ENCODE measurements at regions not wholly inside any gene's neighbourhood (a gene's known extent, or its start where the extent isn't known, plus 50 kb on each side); places are given as distances from the start of the nearest gene placed in this dataset.
"Not testable (repeated sequence)": the region's sequence is repeated elsewhere in the genome, so short reads cannot be mapped to it uniquely, and the experiment has no call there.

DNA sequence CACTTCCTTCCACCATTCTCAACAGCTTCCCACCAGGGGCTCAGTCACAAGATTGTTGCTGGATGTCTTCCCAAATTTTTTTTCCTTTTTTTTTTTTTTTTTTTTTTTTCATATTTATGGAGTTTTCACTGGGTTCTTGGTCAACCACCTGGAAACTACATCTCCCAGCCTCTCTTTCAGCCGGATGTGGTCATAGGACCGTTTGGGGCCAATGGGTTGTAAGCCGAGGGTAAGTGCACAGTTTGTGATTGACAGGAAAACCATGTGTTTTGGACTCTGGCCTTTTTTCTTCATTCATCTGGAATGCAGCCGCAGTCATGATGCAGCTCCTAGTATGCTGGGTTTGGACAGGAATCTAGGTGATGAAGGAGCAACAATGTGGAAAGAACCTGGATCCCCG, 337.1 kb upstream of the FOXK1 start:
- Histone ChIP-seq H3K36me3 (no peaks in the 10 kb centered on the region), H3K27ac (no peak overlapping the region), H3K9ac (ENCODE audit: low read depth in 2 of 2, low read length in 2 of 2) (no peak overlapping the region), H3K4me3 (no peak overlapping the region), H3K4me1 (no peaks in the 10 kb centered on the region), H3K9me3 (no peaks in the 10 kb centered on the region), H3K27me3 (no peaks in the 10 kb centered on the region)
- intact Hi-C loops (cut with DNase I) = no loop called here
- TF ChIP-seq, protein P1, sequence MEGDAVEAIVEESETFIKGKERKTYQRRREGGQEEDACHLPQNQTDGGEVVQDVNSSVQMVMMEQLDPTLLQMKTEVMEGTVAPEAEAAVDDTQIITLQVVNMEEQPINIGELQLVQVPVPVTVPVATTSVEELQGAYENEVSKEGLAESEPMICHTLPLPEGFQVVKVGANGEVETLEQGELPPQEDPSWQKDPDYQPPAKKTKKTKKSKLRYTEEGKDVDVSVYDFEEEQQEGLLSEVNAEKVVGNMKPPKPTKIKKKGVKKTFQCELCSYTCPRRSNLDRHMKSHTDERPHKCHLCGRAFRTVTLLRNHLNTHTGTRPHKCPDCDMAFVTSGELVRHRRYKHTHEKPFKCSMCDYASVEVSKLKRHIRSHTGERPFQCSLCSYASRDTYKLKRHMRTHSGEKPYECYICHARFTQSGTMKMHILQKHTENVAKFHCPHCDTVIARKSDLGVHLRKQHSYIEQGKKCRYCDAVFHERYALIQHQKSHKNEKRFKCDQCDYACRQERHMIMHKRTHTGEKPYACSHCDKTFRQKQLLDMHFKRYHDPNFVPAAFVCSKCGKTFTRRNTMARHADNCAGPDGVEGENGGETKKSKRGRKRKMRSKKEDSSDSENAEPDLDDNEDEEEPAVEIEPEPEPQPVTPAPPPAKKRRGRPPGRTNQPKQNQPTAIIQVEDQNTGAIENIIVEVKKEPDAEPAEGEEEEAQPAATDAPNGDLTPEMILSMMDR (IDR thresholded peaks at IDR 0.05) = no peak
- no peak for DNase-seq

DNA sequence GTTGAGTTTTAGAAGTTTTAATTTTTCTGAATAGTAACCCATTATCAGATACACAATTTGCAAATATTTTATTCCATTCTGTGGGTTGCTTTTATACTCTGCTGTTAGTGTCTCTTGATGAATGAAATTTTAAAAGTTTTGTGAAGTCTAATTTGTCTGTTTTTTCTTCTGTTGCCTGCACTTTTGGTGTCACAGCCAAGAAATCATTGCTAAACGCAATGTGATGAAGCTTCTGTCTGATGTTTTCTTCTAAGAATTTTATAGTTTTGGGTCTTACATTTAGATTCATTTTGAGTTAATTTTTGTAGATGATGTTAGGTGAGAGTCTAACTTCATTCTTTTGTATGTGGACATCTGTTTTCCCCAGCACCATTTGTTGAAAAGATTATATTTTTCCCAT, 330.0 kb upstream of the FOXK1 start:
- Histone ChIP-seq H3K9me3 (no peaks in the 10 kb centered on the region), H3K27ac (no peak overlapping the region), H3K4me3 (no peak overlapping the region), H3K36me3 (no peaks in the 10 kb centered on the region), H3K27me3 (no peaks in the 10 kb centered on the region), H3K4me1 (no peaks in the 10 kb centered on the region), H3K9ac (ENCODE audit: low read depth in 2 of 2, low read length in 2 of 2) (no peak overlapping the region)
- TF ChIP-seq, protein P1 (IDR thresholded peaks at IDR 0.05) = no peak
- intact Hi-C loops (cut with DNase I) = no loop called here
- no peak for DNase-seq

DNA sequence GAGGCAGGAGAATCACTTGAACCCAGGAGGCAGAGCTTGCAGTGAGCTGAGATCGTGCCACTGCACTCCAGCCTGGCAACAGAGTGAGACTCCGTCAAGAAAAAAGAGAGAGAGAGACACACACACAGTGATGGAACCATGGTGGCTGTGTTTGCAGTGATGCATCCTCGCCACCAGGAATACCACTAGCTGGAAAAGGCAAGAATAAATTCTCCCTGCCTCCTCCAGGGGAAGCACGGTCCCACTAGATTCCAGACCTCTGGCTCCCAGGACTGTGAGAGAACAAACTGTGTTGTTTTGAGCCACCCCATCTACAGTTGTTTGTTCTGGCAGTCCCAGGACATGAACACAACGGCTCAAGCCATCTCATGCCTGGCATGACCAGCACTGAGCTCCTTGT, 320.3 kb upstream of the FOXK1 start:
- DNase-seq = no peak
- Histone ChIP-seq H3K4me1 (no peaks in the 10 kb centered on the region), H3K9me3 (no peaks in the 10 kb centered on the region), H3K36me3 (no peaks in the 10 kb centered on the region), H3K27me3 (no peaks in the 10 kb centered on the region), H3K9ac (ENCODE audit: low read depth in 2 of 2, low read length in 2 of 2) (no peak overlapping the region), H3K4me3 (no peak overlapping the region), H3K27ac (no peak overlapping the region)
- TF ChIP-seq, protein P1 (IDR thresholded peaks at IDR 0.05) = no peak
- intact Hi-C loops (cut with DNase I) = no loop called here

DNA sequence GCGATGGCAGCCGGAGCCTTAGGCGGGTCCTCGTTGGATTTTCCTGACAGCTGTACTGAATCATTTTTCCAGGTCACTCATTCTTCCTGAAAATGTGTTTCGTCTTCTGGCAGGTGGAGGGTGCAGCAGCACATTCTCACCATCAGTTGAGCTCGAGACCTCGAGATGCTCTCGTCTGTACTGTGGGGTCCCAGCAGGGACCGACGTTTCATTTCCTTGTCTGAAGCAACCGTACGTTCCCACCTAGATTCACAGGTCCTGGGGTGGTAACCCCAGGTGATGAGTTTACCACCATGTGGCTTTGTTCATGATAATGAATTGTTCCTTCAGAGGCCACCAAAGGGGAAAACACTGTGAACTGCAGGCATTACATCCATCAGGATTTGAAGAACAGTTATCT, 298.5 kb upstream of the FOXK1 start:
- Histone ChIP-seq H3K36me3 (no peaks in the 10 kb centered on the region), H3K4me3 (no peak overlapping the region), H3K27ac (no peak overlapping the region), H3K27me3 (no peaks in the 10 kb centered on the region), H3K4me1 (no peaks in the 10 kb centered on the region), H3K9ac (ENCODE audit: low read depth in 2 of 2, low read length in 2 of 2) (no peak overlapping the region), H3K9me3 (no peaks in the 10 kb centered on the region)
- intact Hi-C loops (cut with DNase I) = no loop called here
- DNase-seq = no peak
- TF ChIP-seq, protein P1 (IDR thresholded peaks at IDR 0.05) = no peak

DNA sequence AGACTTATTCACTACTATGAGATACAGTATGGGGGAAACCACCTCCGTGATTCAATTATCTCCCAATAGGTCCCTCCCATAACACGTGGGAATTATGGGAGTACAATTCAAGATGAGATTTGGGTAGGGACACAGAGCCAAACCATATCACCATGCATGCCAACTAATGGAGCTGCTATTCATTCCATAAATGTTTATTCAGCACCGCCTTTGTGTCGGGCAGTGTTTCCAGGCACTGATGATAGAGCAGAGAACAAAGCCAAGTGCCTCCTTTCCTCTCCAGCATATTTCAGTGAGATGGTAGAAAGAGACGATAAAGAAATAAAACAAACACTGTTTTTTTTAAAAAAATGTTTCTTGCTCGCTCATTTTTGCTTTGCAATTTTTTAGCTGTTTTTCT, 295.9 kb upstream of the FOXK1 start:
- Histone ChIP-seq H3K4me1 (no peaks in the 10 kb centered on the region), H3K36me3 (no peaks in the 10 kb centered on the region), H3K9ac (ENCODE audit: low read depth in 2 of 2, low read length in 2 of 2) (no peak overlapping the region), H3K27me3 (no peaks in the 10 kb centered on the region), H3K9me3 (no peaks in the 10 kb centered on the region), H3K27ac (no peak overlapping the region), H3K4me3 (no peak overlapping the region)
- no peak for DNase-seq
- intact Hi-C loops (cut with DNase I) = no loop called here
- TF ChIP-seq, protein P1 (IDR thresholded peaks at IDR 0.05) = no peak

DNA sequence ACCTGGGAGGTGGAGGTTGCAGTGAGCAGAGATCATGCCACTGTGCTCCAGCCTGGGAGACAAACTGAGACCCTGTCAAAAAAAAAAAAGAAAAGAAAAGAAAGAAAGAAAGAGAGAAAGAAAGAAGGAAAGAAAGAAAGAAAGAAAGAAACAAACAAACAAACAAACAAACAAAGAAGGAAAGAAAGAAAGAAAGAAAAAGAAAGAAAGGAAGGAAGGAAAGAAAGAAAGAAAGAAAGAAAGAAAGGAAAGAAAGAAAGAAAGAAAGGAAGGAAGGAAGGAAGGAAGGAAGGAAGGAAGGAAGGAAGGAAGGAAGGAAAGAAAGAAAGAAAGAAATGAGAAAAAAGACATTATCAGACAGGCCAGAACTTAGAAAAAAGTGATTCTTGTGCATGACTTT, 291.0 kb upstream of the FOXK1 start:
- H3K27me3 ChIP-seq; H3K4me3 ChIP-seq; H3K36me3 ChIP-seq; DNase-seq; H3K27ac ChIP-seq; intact Hi-C loops (cut with DNase I); H3K9ac ChIP-seq (ENCODE audit: low read depth in 2 of 2, low read length in 2 of 2); H3K4me1 ChIP-seq; H3K9me3 ChIP-seq: not testable (repeated sequence)
